ENCODE measurements at regions not wholly inside any gene's neighbourhood (a gene's known extent, or its start where the extent isn't known, plus 50 kb on each side); places are given as distances from the start of the nearest gene placed in this dataset.

DNA sequence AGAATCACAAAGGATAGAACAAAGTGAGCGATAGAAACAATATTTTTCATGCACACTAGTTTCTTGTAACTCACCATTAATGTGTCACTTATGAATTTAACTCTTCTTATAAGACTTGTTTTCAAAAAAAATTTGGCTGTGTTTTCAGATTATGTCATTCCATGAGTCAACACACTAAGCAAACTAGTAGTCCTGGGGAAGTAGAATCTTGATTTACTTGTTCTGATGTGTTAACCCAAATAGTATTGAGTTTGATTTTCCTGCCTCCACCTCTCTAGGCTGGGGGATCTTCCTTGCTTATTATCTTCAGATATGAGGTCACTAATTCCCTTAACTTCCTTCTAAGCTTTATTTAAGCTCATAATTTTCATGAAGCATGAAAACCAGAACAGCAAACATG is 151.0 kb upstream of the SEL1L start:
- H3K4me1 ChIP-seq = no peaks in the 10 kb centered on the region
- H3K4me3 ChIP-seq = no peak overlapping the region
- no peak for TF ChIP-seq POLR2A (IDR thresholded peaks at IDR 0.05)
- TF ChIP-seq, protein P1, sequence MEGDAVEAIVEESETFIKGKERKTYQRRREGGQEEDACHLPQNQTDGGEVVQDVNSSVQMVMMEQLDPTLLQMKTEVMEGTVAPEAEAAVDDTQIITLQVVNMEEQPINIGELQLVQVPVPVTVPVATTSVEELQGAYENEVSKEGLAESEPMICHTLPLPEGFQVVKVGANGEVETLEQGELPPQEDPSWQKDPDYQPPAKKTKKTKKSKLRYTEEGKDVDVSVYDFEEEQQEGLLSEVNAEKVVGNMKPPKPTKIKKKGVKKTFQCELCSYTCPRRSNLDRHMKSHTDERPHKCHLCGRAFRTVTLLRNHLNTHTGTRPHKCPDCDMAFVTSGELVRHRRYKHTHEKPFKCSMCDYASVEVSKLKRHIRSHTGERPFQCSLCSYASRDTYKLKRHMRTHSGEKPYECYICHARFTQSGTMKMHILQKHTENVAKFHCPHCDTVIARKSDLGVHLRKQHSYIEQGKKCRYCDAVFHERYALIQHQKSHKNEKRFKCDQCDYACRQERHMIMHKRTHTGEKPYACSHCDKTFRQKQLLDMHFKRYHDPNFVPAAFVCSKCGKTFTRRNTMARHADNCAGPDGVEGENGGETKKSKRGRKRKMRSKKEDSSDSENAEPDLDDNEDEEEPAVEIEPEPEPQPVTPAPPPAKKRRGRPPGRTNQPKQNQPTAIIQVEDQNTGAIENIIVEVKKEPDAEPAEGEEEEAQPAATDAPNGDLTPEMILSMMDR (IDR thresholded peaks at IDR 0.05) = no peak
- no peaks in the 10 kb centered on the region for H3K27me3 ChIP-seq
- no peaks in the 10 kb centered on the region for H3K36me3 ChIP-seq
- intact Hi-C loops (cut with DNase I) = no loop called here
- no peak for DNase-seq
- no peak for ATAC-seq
- 82 to 91% (median 87%) methylated on average over 1 of the region's 1 CpG for WGBS, 4 donors
- no peak overlapping the region for H3K27ac ChIP-seq
- H3K9me3 ChIP-seq = no peaks in the 10 kb centered on the region

DNA sequence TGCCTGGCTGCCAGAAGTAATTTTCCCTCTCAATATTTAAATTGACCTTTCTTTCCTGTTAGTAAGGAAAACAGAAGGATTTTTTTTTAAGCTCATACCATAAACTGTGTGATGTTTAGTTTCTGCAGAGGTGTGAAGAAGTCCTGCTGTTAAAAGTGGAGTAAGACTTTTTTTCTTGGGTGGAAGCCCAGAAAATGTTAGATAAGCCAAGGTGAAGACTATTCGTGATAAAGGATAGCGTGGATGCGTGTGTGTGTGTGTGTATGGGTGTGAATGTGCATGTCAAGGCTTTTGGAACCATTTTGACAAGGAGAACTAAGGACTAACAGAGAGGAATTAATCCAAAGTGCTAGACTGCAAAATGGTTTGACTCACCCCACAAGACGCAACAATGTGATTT is 152.9 kb upstream of the SEL1L start:
- 30 to 45% (median 34%) methylated on average over 4 of the region's 4 CpGs for WGBS, 4 donors
- no peak overlapping the region for H3K4me3 ChIP-seq
- intact Hi-C loops (cut with DNase I) = no loop called here
- H3K27ac ChIP-seq = no peak overlapping the region
- H3K36me3 ChIP-seq = no peaks in the 10 kb centered on the region
- DNase-seq (no peak), ATAC-seq (no peak)
- no peaks in the 10 kb centered on the region for H3K4me1 ChIP-seq
- H3K9me3 ChIP-seq = no peaks in the 10 kb centered on the region
- TF ChIP-seq, protein P1 (IDR thresholded peaks at IDR 0.05) = no peak
- TF ChIP-seq POLR2A (IDR thresholded peaks at IDR 0.05) = no peak
- no peaks in the 10 kb centered on the region for H3K27me3 ChIP-seq

DNA sequence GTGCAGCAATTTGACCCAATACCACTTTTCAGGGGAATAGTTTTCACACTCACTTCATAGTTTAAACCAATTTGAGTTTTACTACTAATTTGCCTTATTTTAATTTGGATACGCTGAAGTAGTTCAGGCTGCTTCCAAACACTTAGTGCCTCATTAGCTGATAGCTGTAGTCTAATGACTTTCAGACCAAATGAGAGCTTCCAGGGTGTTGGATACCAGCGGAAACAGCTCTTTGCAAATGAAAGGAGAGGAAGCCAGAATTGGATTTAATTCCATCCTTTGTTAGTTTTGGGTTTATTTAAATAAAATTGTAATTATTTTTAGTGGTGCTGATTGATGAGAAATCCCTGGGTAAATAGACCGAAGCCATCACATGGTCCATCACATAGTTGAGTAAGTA is 158.3 kb upstream of the SEL1L start:
- intact Hi-C loops (cut with DNase I) = no loop called here
- TF ChIP-seq POLR2A (IDR thresholded peaks at IDR 0.05) = no peak
- TF ChIP-seq, protein P1 (IDR thresholded peaks at IDR 0.05) = no peak
- 83 to 86% (median 86%) methylated on average over 3 of the region's 3 CpGs for WGBS, 4 donors

DNA sequence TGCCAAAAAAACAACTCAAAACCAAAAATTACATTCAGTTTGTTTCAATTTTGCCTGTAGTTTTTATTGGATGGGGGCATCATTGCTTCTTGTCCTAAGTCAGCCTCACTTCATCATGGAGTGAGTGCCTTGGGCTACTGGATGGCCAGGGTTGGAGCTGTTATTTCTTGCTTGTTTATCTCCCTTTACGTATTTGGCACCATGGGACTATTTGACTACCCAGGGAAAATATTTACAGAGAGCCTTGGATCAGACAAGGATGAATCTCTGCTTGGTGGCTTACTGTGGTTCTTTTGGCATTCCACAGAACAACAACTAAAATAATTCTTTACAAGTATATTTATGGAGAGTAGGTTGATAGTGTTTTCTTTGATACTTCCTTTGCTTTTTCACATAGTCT is 160.8 kb upstream of the SEL1L start:
- Histone ChIP-seq H3K27me3 (no peaks in the 10 kb centered on the region), H3K36me3 (no peaks in the 10 kb centered on the region), H3K27ac (no peak overlapping the region), H3K9me3 (no peaks in the 10 kb centered on the region), H3K4me3 (no peak overlapping the region), H3K4me1 (no peaks in the 10 kb centered on the region)
- WGBS, 4 donors = 65 to 79% (median 75%) methylated on average over 1 of the region's 1 CpG
- intact Hi-C loops (cut with DNase I) = no loop called here
- ATAC-seq (no peak), DNase-seq (no peak)
- TF ChIP-seq, protein P1 (IDR thresholded peaks at IDR 0.05) = no peak
- no peak for TF ChIP-seq POLR2A (IDR thresholded peaks at IDR 0.05)

More for the DNA sequence above, 158.3 kb upstream of the SEL1L start:
- ATAC-seq = no peak
- H3K27me3 ChIP-seq = no peaks in the 10 kb centered on the region
- H3K4me1 ChIP-seq = no peaks in the 10 kb centered on the region
- DNase-seq = no peak
- no peaks in the 10 kb centered on the region for H3K36me3 ChIP-seq
- no peak overlapping the region for H3K27ac ChIP-seq
- H3K4me3 ChIP-seq = no peak overlapping the region
- H3K9me3 ChIP-seq = no peaks in the 10 kb centered on the region
